HuH-7 (cell line): ENCODE measurements at regions not wholly inside any gene's neighbourhood (a gene's known extent, or its start where the extent isn't known, plus 50 kb on each side); places are given as distances from the start of the nearest gene placed in this dataset.
"Not testable (repeated sequence)": the region's sequence is repeated elsewhere in the genome, so short reads cannot be mapped to it uniquely, and the experiment has no call there.

Experiments
- DNase-seq: peaks from one replicate; pipeline ENCODE4 v3.0.0; 2011; ENCODE audit warnings: low spot score

- peak; percentile 50 for DNase-seq
Measured at GRCh38 chr5:124963236-124963919, 216.9 kb upstream of the ZNF608 start.

- not testable (repeated sequence) for DNase-seq
Measured at GRCh38 chr5:124966741-124967140, 220.3 kb upstream of the ZNF608 start.

DNA sequence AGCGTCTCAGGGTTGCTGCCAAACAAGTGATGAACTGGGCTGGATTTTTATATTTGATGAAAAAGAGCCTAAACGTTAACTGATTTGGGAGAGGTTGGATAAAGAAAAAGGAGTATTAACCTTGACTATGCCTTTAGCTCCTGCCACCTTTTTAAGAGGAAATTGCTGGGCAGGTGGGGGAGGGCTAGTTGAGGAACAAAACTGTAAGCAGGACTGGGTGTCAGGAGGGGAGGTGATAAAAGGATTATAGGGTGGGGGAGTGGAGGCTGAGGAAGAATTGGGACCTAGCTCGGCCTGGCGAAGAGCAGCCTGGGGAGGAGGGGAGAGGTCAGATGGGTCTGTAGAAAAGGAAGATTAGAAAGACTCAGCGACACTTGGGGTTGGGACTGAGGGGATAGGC is 223.9 kb upstream of the ZNF608 start:
- not testable (repeated sequence) for DNase-seq

DNA sequence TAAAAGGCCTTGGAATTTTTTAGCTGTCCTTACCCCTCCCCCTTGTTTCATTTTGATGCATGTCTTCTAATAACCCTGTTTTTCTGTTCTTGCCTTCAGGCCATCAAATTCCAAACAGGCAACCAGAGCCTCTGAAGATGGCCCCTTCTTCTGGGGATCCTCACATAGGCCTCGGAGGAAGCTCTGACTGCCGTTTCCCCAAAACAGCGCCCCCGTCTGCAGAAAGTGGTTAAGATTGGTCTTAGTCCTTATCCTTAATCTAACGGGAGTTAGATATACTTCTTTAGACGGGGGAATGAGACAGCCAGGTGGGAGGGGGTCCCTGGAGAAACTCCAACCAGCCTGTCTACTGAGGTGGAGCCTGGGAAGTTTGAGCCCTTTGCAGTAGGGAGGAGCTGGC is 226.3 kb upstream of the ZNF608 start:
- DNase-seq: no peak

DNA sequence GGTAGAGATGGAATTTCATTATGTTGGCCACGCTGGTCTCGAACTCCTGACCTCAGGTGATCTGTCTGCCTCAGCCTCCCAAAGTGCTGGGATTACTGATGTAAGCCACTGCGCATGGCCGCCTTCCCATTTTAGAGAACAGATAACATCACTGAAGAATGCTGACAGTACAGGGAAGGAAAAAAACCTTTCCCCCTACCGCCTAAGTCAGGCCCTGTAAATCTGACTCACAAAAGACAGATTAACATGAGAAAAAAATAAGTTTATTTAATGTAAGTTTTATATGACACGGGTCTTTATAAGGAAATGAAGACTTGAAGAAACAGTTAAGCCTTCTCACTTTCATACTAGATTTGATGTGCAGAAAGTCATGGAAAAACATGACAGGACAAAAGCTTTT is 227.2 kb upstream of the ZNF608 start:
- DNase-seq: no peak

- DNase-seq: no peak
Measured at GRCh38 chr5:124976086-124976485, 229.6 kb upstream of the ZNF608 start.

- DNase-seq: peak; percentile 54
Measured at GRCh38 chr5:124979251-124979650, 232.8 kb upstream of the ZNF608 start.

GRCh38 chr5:124980163-124980941 is 233.9 kb upstream of the ZNF608 start:
- DNase-seq: no peak

- DNase-seq: peak; percentile 36
Measured at GRCh38 chr5:124981901-124982300, 235.5 kb upstream of the ZNF608 start.

DNA sequence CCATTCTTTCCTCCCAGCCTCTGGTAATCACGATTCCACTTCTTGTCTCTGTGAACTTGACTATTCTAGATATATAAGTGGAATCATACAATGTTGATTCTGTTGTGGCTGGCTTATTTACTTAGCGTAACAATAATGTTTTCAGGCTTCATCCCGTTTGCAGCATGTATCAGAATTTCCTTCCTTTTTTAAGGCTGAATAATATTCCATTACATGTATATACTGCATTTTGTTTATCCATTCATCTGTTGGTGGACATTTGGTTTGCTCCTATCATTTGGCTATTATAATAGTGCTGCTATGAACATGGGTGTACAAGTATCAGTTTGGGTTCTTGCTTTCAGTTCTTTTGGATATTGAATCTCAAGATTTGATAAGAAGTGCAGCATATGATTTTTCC is 239.7 kb upstream of the ZNF608 start:
- DNase-seq: no peak

GRCh38 chr5:124986667-124987066 is 240.2 kb upstream of the ZNF608 start:
- DNase-seq: no peak

GRCh38 chr5:124987786-124988185 is 241.3 kb upstream of the ZNF608 start:
- not testable (repeated sequence) for DNase-seq

GRCh38 chr5:124990723-124991122 is 244.3 kb upstream of the ZNF608 start:
- DNase-seq: no peak

DNA sequence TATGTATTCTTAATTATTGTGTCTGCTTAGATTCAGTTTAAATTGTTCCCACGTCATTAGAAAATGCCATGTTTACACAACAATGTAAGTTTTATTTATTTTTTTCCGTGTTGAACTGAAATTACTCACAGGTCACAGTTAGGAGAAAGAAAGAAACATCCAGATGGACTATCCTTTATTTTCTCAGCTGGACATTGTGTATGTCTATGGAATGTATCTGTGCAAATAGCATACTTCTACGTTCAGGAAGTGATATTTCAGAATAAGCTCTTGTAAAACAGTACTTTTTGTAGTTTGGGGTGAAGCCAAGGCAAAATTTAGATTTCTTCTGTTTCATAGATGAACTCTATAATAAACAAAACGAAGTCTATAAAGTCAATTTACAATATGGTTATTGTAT is 249.0 kb upstream of the ZNF608 start:
- no peak for DNase-seq

- no peak for DNase-seq
Measured at GRCh38 chr5:124996023-124996763, 249.8 kb upstream of the ZNF608 start.

DNA sequence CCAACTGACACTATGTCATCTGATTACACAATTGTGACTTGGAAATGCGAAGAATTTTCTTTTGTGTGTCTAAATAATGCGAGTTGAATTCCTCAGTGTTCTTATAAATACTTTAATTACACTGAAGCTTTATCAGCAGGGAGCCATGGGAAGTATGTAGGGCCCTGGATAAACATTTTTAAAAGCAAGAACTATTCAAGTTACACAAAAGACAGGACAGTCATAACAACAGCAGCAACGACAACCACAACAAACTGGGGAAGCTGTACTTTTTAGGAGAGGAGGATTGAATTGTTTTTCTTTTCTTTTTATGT is 250.3 kb upstream of the ZNF608 start:
- DNase-seq: no peak

GRCh38 chr5:124997186-124997893 is 250.9 kb upstream of the ZNF608 start:
- no peak for DNase-seq

DNA sequence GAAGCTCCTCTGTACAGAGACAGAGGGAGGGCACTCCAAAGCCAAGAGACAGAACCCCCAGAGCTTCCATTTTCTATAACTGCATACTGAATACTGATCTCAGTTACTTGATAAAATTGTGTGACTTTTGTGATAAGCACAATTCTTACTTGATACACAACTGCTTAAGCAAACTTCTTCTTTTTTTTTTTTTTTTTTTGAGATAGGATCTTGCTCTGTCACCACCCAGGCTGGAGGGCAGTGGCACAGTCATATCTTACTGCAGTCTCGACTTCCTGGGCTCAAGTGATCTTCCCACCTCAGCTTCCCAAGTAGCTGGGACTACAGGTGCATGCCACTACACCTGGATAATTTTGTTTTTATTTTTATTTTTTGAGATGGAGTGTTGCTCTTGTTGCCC is 252.1 kb upstream of the ZNF608 start:
- DNase-seq: no peak

DNA sequence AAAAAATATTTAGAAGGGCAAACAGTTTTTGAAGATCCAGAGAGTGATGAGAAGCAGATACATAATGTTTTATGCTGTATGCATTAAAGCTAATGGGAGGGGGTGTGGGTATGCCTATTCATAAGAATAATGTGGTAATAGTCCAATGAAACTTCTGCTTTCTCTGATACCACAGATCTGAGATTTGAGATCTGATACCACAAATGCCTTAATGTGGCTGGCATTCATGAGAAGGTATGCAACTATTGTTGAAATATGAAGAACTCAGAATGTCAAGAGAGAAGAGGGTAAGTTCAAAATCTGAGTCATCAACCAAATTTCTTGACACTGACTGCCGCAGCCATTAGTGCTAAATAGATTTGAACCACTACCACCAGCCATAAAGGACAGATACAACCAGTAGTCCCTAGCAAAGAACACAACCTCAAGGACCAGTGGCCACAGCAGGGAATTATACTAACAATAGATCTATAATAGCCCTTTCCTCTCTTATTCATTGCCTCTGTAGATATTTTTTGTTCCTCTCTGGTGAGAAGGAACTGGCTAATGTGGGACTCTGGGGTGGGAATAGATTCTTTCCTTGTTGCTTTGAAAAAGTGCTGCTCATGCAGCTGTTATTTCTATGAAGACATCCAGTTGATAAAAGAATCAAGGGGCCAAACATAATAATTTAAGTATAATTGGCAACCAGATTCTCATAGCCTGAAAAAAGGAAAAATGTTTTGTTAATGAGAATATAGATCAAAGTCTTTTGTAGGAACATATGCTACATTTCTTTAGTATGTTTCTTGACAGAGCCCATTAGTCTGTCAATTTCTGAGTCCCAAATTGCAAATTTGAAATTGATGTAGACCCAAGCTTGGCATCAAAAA is 256.5 kb upstream of the ZNF608 start:
- no peak for DNase-seq

- DNase-seq: no peak
Measured at GRCh38 chr5:125004009-125004408, 257.6 kb upstream of the ZNF608 start.

DNA sequence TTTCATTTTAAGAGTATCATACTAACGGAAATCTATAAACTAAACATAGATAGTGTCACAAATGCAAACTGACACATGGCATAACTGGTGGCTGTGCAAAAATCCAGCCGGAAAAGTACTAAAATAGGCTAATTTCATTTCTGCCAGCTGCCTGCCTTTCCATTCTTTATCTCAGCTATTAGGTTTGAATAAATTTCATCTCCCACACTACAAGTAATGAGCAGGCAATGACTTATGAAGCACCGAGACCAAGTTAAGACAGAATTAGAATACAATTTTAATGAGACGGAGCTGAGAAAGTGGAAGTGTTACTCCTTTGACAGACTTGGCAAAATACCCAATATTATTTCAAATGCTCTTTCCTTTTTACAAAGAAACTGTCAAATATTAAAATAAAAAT is 258.8 kb upstream of the ZNF608 start:
- no peak for DNase-seq
